B cell (primary cell): ENCODE measurements at regions not wholly inside any gene's neighbourhood (a gene's known extent, or its start where the extent isn't known, plus 50 kb on each side); places are given as distances from the start of the nearest gene placed in this dataset.

Experiments
- ATAC-seq: fragments of 200-7000 bp; cut with Tn5 transposase; one replicate; pipeline ENCODE4 v1.10.0; 2021; ENCODE audit warnings: low read depth, mild to moderate bottlenecking, moderate number of reproducible peaks, moderate library complexity
- CTCF ChIA-PET: fragments of 350-600 bp; sonication (Branson Sonifier 250); formaldehyde crosslinking; loops from one replicate; lab custom pipeline; 2021; ENCODE audit warnings: antibody characterized with exemption, inconsistent platforms; lab: Charles Lee
- POLR2A ChIA-PET: fragments of 350-600 bp; sonication (Branson Sonifier 250); formaldehyde crosslinking; loops from one replicate; lab custom pipeline; 2021; ENCODE audit warnings: antibody characterized with exemption; lab: Charles Lee
- DNase-seq: peaks from one replicate; pipeline ENCODE4 v3.0.0; 2013
- H2AFZ ChIP-seq: 2 replicates; pipeline ENCODE4 v1.6.1; 2012; ENCODE audit warnings: mild to moderate bottlenecking, low read depth, low read length; ENCODE audit not compliant: insufficient read depth, poor library complexity, severe bottlenecking
- H3K27ac ChIP-seq, 2 donors: 1 replicate in 1 of 2; 2 replicates in 1 of 2; pipeline ENCODE4 v1.5.1; 2012 to 2013; ENCODE audit warnings: low read length in 2 of 2, mild to moderate bottlenecking in 2 of 2, moderate library complexity in 1 of 2
- H3K27me3 ChIP-seq, 4 experiments: fragments of 200-600 bp in 1 of 4; sonication (generic) in 1 of 4; replicated peaks in 1 of 4; 1 replicate in 2 of 4; 2 replicates in 2 of 4; pipeline versions ENCODE4 v1.6.1 to v1.7.0; 2013 to 2016; ENCODE audit warnings: low read length in 3 of 4, mild to moderate bottlenecking in 2 of 4, mixed read lengths in 1 of 4, moderate library complexity in 1 of 4; ENCODE audit not compliant: insufficient read depth in 4 of 4, control insufficient read depth in 3 of 4; ENCODE audit errors: control extremely low read depth in 1 of 4
- H3K36me3 ChIP-seq, 2 experiments: replicated peaks in 1 of 2; 1 replicate in 1 of 2; 2 replicates in 1 of 2; pipeline versions ENCODE4 v1.6.1 to v1.7.1; 2013; ENCODE audit warnings: low read length in 1 of 2; ENCODE audit not compliant: insufficient read depth in 2 of 2, control insufficient read depth in 1 of 2; ENCODE audit errors: control extremely low read depth in 1 of 2, extremely low read depth in 1 of 2
- H3K4me1 ChIP-seq, 2 donors: fragments of 200-600 bp in 1 of 2; sonication (generic) in 1 of 2; 1 replicate in 1 of 2; 2 replicates in 1 of 2; pipeline versions ENCODE4 v1.5.1 to v1.6.1; 2013 to 2017; ENCODE audit warnings: low read length in 2 of 2; ENCODE audit not compliant: control insufficient read depth in 2 of 2, insufficient read depth in 2 of 2
- H3K4me2 ChIP-seq: replicated peaks from 2 replicates; pipeline ENCODE3; 2012; ENCODE audit warnings: mild to moderate bottlenecking, low read depth, low read length; ENCODE audit not compliant: poor library complexity, severe bottlenecking
- H3K4me3 ChIP-seq, 5 experiments: fragments of 200-600 bp in 1 of 5; sonication (generic) in 1 of 5; 1 replicate in 3 of 5; 2 replicates in 2 of 5; pipeline versions ENCODE4 v1.5.1 to v1.7.0; 2011 to 2016; ENCODE audit warnings: low read length in 4 of 5, mild to moderate bottlenecking in 4 of 5, low read depth in 2 of 5, control low read depth in 1 of 5, moderate library complexity in 1 of 5; ENCODE audit not compliant: insufficient read depth in 1 of 5; ENCODE audit errors: control extremely low read depth in 1 of 5, extremely low read depth in 1 of 5
- H3K79me2 ChIP-seq: fragments of 200-600 bp; sonication (generic); one replicate; pipeline ENCODE4 v1.6.0; 2016; ENCODE audit warnings: low read length; ENCODE audit not compliant: control insufficient read depth, insufficient read depth
- H3K9ac ChIP-seq: fragments of 200-600 bp; sonication (generic); 2 replicates; pipeline ENCODE4 v1.6.1; 2017; ENCODE audit warnings: mild to moderate bottlenecking, low read length, moderate library complexity
- H3K9me3 ChIP-seq, 3 donors: one replicate each; pipeline versions ENCODE4 v1.6.1 to v1.7.1; 2013; ENCODE audit warnings: low read length in 2 of 3; ENCODE audit not compliant: control insufficient read depth in 2 of 3, insufficient read depth in 1 of 3; ENCODE audit errors: control extremely low read depth in 1 of 3
- H4K20me1 ChIP-seq: 2 replicates; pipeline ENCODE4 v1.6.0; 2012; ENCODE audit warnings: mild to moderate bottlenecking, low read length; ENCODE audit not compliant: insufficient read depth, control insufficient read depth, poor library complexity, severe bottlenecking
- H3K27ac Mint-ChIP-seq: one replicate; pipeline ENCODE4 v1.8.0; 2021; ENCODE audit warnings: mixed read lengths
- H3K27me3 Mint-ChIP-seq: one replicate; pipeline ENCODE4 v1.8.0; 2021; ENCODE audit warnings: mixed read lengths
- H3K4me1 Mint-ChIP-seq: one replicate; pipeline ENCODE4 v1.8.0; 2021; ENCODE audit warnings: mixed read lengths
- H3K4me3 Mint-ChIP-seq: one replicate; pipeline ENCODE4 v1.8.0; 2021; ENCODE audit warnings: mixed read lengths
- H3K9me3 Mint-ChIP-seq: one replicate; pipeline ENCODE4 v1.8.0; 2022; ENCODE audit warnings: mixed read lengths; ENCODE audit not compliant: insufficient read depth
- EZH2 ChIP-seq: IDR thresholded peaks from 2 replicates; pipeline ENCODE4 v1.6.1; 2012; ENCODE audit warnings: borderline replicate concordance, low read depth, mild to moderate bottlenecking, moderate library complexity, low read length; ENCODE audit not compliant: insufficient read depth, poor library complexity, severe bottlenecking
- WGBS: methylation state at CpG from one replicate; pipeline ENCODE4 v1.1.5; 2013; ENCODE audit warnings: missing lambda C conversion rate; ENCODE audit not compliant: insufficient coverage; 5-methylcytosine and 5-hydroxymethylcytosine counted together
- intact Hi-C: fragments of 100-400 bp; cut with micrococcal nuclease; formaldehyde crosslinking; loops from one replicate; pipeline ENCODE4 v1.10.0; 2022
- TF ChIP-seq, protein P1 (sequence below): fragments of 200-600 bp; IDR thresholded peaks from one replicate; pipeline ENCODE4 v1.8.0; 2022; ENCODE audit warnings: antibody characterized with exemption, mild to moderate bottlenecking

DNA sequence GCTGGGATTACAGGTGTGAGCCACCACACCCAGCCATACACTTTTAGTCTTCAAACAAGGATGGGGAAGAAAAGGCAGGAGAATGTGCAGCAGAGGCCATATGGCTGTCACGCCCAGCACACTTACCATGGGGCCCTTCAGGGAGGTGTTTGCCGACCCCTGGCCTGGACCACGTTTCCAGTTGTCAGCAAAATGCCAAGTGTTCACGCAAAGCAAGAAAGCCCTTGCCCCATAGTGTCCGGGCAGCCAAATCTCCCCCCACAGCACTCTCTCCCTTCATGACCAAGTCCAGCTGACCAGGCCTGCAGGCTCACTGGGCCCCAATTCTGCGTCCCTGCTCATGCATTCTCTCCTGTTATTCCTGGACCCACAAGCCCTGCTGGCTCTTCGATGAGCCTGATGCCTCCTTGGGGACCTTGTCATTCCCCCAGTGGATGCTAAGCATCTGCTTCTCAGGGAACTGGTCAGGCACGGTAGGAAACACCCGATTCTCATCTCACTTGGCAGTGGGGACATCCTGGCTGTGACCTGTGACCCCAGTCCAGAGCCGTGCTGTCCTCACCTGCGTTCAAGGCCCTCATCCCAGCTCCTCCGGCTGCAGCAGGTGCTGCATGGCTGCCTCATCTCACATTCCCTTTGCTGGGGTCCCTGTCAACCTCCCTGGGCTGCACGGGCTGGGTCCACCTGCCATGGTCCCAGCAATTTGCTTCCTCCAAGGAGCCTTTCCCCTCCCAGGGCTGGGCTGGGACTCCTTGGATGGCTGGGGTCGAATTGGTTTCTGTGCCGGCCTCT lies 96.4 kb downstream of the CTTN start:
- Histone ChIP-seq H3K4me2 (no peak overlapping the region), H4K20me1 (no peaks in the 10 kb centered on the region), H3K4me3 (no peak overlapping the region), H3K36me3 (no peaks in the 10 kb centered on the region), H3K27me3 (no peaks in the 10 kb centered on the region), H3K79me2 (no peaks in the 10 kb centered on the region), H3K9me3 (peaks cover 0 to 34% (median 4%) of the 10 kb centered on the region in 3 donors), H3K27ac (no peak overlapping the region), H3K4me1 (no peaks in the 10 kb centered on the region), H2AFZ (no peak overlapping the region), H3K9ac (no peak overlapping the region)
- DNase-seq (no peak), ATAC-seq (no peak)
- ChIA-PET POLR2A (no interaction called here), CTCF (no interaction called here)
- intact Hi-C loops, result no loop called here
- H3K4me3 Mint-ChIP-seq, result no peak overlapping the region
- no peak overlapping the region for H3K27ac Mint-ChIP-seq
- no peak for TF ChIP-seq EZH2
- TF ChIP-seq, protein P1, sequence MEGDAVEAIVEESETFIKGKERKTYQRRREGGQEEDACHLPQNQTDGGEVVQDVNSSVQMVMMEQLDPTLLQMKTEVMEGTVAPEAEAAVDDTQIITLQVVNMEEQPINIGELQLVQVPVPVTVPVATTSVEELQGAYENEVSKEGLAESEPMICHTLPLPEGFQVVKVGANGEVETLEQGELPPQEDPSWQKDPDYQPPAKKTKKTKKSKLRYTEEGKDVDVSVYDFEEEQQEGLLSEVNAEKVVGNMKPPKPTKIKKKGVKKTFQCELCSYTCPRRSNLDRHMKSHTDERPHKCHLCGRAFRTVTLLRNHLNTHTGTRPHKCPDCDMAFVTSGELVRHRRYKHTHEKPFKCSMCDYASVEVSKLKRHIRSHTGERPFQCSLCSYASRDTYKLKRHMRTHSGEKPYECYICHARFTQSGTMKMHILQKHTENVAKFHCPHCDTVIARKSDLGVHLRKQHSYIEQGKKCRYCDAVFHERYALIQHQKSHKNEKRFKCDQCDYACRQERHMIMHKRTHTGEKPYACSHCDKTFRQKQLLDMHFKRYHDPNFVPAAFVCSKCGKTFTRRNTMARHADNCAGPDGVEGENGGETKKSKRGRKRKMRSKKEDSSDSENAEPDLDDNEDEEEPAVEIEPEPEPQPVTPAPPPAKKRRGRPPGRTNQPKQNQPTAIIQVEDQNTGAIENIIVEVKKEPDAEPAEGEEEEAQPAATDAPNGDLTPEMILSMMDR, result no peak
- 94% methylated on average over 15 of the region's 15 CpGs for WGBS
- no peaks in the 10 kb centered on the region for H3K4me1 Mint-ChIP-seq
- no peaks in the 10 kb centered on the region for H3K27me3 Mint-ChIP-seq
- H3K9me3 Mint-ChIP-seq, result no peaks in the 10 kb centered on the region
